ENCODE measurements at regions not wholly inside any gene's neighbourhood (a gene's known extent, or its start where the extent isn't known, plus 50 kb on each side); places are given as distances from the start of the nearest gene placed in this dataset.

- TF ChIP-seq FOXA1 (IDR thresholded peaks at IDR 0.05), result no peak
- no peak for TF ChIP-seq REST (IDR thresholded peaks at IDR 0.05)
These were observed 112.5 kb downstream of the CCER1 start for GRCh38 chr12:90842477-90842876.
